Activated CD4-positive, alpha-beta T cell treated with anti-CD3 and anti-CD28 coated beads for 4 hours (primary cell): ENCODE measurements at regions not wholly inside any gene's neighbourhood (a gene's known extent, or its start where the extent isn't known, plus 50 kb on each side); places are given as distances from the start of the nearest gene placed in this dataset.
"Not testable (repeated sequence)": the region's sequence is repeated elsewhere in the genome, so short reads cannot be mapped to it uniquely, and the experiment has no call there.

Source experiments
- DNase-seq, 2 donors: peaks; one replicate each; pipeline ENCODE4 v3.0.0-alpha.2; 2020

DNA sequence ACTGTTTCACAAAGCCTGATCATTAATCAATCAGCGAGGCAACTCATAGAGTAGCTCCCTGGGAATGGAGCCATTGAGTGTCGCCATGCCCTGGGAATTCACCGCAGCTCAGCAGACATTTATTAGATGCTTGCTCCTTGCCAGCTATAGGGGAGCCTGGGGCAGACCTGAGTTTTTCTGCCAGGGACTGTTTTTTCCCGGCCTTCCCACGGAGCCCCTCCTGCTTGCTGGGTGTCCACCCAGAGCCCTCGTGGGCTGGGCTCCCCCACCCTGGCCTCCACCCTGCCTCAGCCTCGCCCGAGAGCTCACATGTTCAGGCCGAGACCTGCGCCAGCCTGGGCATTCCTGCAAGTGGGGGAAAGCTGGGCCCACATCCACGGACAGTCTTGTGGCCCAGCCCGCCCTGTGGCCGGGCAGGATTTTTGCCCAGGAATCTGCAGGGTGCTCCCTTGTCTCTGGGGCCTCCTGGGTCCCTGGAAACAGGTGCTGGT lies 64.9 kb downstream of the SMIM38 start:
- DNase-seq, result no peak

DNA sequence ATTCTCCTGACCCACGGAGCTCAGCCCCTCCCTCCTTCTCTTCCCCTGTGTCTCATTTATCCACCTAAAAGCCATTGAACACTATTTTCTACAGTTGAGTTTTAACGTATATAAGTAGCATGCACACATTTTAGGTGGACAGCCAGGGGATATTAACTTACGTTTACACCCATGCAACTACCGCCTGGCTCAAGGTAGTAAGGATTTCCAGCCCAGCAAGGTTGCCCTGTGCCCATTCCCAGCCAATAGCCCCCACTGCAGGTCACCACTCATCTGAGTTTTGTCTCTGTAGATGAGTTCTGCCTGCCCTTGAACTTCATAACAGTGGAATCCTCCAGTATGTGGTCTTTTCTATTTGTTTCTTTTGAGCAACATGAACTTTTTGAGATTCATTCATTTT lies 65.4 kb downstream of the SMIM38 start:
- DNase-seq, result no peak

DNA sequence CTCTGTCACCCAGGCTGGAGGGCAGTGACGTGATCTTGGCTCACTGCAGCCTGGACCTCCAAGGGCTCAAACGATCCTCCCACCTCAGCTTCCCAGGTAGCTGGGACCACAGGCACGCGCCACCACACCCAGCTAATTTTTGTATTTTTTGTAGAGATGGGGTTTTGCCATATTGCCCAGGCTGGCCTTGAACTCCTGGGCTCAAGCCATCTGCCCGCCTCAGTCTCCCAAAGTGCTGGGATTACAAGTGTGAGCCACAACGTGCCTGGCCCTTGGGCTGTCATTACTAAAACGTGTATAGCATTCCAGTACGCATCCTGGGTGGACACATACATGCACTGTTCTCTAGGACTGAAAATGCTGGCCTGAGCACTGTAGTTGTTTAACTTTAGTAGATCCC lies 65.9 kb downstream of the SMIM38 start:
- not testable (repeated sequence) for DNase-seq

DNA sequence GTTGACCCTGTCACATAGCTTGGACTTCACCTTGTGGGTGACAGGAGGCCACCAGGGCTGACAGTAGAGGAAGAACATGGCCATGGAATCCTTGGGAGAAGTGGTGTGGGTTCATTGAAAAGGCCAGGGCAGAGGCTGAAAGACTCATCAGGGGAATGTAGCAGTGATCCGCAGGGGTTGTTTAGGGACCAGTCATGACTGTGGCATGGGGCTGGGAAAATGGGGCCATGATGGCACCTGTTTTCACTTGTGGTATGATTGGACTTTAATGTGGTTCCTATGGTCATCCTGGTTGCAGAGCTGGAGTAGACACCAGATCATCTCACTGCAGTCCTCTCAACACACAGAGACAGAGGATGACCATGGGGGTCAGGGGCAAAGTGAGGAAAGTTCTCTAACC lies 66.7 kb upstream of the MYEOV start:
- no peak for DNase-seq

DNA sequence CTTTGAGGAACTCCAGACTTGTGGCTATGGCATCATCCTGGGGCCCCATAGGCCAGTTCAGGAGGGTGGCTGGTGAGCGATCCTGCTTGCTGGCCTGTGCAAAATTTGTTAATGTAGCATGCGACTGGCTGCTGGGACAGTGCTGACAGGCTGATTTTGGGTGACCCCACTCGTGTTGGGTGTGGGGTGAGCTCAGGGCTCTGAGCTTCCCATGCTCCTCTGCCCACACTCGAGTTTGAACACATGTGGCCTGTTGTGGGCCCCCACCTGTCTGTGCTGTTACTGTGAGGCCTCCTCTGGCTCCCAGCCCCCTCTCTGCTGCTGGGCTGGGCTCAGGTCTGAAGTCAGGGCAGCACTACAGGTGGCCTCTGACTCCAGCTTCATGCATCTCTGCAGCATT lies 64.4 kb upstream of the MYEOV start:
- no peak for DNase-seq

DNA sequence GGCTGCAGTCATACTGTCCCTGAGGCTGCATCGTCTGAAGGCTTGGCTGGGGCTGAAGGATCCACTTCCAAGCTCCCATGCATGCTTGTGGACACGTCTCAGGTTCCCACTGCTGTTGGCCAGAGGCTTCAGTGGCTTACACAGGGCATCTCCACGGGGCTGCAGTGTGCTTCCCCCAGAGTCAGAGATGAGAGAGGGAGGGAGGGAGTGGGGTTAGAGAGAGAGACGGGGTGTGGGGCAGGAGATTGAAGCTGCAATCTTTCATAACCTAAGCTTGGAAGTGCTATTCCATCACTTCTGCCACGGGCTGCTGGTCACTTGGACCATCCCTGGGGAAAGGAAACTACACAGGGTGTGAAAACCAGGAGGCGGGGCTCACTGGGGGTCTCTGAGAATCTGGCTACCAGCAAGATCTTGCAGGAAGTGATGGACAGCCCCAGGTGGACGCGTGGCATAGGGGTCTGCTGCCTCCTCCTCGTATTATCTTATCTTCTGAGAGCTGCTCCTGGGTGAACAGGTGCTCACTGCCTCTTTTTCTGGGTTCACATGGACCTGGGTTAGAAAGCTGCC lies 63.0 kb upstream of the MYEOV start:
- no peak for DNase-seq

DNA sequence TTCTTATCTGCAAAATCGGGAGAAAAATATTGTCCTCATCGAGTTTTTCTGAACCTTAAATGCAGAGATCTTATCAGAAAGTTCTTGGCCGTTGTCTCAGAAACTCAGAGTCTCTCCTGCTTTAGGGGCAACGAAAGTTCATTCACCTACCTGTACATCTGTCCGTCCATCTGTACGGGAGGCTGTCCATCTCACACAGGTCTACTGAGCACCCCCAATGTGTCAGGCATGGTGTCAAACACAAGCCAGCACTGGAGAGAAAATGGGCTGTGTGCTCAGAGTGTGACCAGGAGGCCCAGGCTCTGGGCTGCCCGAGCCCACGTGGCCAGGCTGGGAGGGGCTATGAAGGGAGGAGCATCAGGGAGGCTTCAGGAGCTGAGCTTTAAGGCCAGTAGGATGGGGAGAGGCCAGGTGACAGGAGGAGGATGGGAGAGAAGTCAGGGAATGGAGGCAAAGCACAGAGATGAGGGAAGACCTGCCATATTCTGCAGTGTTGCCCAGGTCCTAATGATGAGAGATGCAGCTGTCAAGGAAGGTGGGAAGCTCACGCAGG lies 62.4 kb upstream of the MYEOV start:
- DNase-seq, result no peak

DNA sequence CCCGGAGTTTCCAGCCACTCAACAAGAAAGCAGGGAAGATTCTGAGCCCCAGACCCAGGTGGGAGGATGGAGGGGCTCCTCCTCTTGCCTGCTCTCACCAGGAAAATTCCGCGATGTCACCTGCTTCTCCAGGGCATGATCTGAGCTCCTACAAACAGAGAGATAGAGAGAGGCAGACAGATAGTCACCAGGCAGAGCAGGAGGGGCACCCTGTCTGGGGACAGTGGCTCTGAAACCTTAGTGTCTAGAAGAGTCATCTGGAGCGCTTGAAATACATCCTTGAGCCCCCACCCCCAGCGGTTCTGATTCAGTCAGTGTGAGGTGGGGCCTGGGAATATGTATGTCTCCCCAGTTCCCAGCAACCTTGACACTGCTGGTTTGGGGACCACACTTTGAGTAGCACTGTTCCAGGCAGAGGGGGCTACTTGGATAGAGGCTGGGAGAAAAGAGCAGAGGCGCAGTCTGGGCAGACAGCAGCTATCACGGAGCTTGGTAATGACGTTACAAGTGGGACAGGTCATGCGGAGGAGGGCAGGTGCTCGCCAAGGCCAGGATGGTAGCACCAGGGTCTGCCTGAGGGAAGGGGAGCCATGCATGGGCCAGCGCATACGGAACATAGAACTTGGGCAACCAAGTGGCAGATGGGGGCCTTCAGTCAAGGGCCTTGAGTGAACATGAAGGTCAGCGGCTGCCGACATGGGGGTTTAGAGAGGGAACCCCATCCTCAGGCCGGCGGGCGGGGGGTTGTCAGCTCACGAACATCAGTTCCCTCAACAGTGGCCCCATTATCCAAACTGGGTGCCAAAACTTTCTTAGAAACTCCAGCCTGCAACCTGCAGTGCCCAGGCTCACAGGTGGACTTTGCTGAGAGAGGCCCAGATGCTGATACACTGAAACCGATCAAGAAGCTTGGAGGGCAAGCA lies 60.9 kb upstream of the MYEOV start:
- DNase-seq, result no peak

DNA sequence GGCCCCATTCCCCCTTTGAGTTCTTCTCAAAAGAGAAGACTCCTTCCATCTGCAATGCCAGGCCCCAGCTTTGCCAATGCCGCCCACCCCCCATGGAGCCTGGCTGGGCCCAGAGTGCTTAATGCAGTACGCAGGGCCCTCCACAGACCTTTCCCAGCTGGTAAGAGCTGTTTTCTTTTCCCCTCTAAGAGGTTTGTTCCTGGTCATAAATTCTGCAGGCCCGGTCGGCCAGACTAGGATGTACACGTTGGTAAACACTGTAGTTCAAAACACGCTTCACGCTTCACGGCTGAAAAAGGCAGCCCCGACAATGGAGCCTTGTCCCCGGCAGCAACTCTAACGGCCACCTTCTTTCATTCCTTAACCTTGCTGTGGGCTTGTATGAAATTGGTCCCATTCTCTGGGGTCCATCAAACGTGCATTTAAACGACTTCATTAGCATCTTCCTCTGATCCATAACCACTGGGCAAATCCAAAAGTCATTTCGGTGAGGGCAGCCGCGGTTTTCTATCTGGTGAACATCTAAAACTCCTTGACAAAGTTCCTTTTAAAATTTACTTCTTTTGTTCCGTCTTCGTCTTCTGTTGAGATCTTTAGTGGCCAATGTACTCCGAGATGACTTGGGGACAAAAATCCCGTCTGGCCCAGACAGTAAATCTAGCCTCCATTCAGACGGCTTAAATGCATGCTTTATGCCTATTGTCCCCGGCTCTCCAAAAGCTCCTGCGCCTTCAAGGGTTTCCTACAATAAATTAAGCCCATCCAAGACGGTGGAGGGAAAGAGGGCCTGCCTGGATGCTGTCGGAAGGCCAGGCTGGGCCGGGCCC lies 60.0 kb upstream of the MYEOV start:
- no peak for DNase-seq

DNA sequence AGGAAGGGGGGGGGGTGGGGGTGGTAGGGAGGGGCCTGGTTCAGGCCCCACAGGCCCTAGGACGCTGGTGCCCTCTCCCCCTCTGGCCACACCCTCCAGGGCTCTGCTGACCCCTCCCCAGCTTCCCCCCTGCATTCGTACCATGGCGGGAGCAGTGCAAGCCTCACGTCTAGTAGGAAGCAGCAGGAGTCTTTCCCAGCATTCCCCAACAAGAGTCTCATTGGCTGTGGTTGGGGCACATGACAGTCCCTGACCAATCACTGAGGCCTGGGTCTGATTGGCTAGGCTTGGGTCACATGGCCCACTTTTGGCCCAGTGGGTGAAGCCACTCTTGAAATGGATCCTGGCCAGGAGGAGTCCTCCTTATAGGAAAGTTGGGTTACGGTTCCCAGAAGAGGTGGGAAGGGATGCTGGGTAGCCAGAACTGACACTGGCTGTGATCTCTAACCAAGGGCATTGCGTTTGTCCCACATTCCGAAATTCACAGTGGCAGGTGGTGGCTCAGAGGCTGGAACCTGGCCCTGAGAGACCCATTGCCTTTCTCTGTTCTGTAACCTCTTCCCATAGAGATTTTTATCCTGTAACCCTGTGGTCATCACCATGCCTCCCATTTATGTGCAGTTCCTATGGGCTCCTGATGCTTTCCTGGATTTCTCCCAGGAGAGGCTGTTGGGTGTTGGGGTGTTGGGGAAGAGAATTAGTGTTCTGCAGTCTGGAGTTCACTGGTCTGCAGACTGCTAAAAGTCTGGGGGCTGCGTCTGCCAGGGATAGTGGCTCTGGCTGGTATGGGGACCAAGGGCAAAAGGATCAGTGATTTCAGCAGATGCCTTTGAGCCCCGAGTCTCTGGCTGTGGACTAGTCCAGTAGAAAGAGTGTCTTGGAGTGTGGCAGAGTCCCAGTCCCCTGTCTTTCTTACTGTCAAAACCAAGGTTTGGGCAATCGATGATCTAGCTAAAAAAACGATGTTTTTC lies 58.9 kb upstream of the MYEOV start:
- DNase-seq, result no peak

DNA sequence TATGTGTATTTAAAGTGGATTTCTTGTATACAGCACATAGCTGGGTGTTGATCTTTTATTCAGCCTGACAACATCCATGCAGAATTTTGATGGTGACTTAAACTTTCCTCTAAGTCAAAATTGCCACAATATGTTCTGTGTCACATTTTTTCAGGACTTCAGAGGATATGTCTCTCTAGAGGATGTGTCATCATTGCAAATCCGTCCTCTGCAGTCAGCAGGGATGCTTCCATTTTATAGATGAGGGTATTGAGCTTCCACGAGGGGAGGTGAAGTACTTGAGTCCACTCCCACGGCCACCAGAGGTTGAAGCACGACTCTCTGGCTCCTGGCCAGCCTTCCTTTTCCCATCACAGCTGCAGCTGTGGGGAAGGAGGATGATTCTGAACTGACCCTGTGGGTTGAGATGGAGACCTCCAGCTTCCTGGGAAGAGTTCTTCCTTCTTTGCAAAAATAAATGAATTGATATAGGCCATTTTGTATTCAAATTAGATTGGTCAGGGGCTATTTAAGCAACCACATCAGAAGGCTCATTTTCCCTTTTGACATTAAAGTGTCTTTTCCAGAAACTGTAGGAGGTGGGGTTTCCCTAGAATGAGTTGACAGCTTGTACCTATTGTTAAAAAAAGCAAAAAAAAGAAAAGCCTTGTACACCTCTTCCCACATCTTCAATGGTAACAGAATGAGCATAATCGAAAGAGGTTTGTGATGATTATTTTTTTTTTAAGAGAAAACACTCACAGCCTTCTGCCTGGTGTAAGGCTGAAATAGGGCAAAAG lies 55.2 kb upstream of the MYEOV start:
- no peak for DNase-seq

DNA sequence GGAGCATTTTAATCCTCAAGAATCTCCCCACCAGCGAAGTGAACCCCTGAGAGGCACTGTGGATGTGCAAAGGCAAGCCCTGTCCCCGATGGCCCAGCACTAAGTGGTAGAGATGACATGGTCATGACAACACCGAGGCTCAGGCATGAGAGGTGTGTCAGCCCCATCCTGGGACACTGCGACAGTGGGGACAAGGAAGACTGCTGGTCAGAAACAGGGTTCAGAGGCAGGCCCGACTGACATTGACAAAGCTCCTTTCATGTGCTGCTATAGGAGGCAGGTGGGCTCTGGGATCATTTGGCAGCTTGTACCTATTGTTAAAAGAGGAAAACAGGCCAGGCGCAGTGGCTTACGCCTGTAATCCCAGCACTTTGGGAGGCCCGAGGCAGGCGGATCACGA lies 54.3 kb upstream of the MYEOV start:
- DNase-seq, result no peak

DNA sequence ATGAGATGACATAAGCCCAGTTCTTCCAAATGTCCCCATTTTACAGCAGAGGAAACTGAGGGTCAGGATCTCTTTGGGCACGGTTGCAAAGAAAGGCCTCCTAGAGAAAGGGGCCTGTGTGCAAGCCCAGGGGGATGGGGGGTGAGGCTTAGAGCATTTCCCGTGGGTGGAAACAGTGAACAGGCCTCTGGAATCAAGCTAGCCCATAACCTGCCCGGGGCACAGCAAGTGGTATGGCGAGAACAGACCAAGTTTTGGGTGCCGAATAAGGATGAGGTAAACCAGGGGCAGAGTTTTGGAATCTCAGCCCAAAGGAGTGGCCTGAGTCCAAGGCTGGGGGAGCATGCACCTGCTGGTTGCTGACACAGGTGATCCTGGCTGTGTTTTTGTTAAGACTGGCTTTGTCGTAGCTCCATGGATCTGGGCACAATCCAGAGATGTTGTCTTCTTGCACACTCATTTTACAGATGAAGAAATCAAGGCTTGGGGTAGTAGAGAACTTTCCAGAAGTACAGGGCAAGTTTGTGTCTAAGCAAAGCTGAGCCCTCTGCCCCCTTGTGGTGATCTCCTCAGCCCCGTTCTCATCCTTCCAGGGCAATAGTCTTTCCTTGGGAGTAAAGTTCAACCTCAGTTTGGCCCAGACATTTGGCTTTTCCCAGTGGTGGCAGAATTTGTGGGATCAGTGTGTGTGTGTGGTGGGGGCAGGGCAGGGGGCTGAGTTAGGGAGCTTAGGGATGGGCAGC lies 53.5 kb upstream of the MYEOV start:
- no peak for DNase-seq

DNA sequence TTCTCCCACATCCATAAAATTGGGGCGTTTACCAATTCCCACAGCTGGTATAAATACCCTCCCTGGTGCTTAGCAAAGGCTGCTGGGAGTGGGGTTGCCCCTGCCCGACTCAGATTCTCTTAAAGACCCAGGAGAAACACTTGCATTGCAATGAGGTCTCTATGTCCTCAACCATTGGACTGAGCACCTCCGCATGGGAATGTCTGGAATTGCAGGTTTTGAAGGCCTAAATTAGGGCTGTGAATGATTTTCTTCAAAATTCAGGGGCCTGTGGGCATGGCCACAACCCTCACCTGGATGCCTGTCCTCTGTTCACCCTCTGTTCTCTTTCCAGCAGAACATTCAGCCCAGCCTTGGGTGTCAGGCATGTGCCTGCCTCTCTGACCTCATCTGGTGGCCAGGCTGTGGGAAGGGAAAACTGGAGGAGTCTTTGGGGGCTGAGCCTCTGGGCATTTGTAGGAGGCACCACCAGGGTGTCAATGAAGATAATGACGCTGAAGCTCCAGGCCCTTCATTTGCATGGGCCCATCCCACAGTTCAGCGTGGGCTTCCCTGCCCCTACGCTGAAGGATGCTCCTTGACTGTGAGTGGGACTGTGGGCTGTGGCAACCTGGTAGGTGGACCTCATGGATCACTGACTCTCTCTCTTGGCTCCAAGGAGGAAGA lies 52.7 kb upstream of the MYEOV start:
- DNase-seq, result no peak

DNA sequence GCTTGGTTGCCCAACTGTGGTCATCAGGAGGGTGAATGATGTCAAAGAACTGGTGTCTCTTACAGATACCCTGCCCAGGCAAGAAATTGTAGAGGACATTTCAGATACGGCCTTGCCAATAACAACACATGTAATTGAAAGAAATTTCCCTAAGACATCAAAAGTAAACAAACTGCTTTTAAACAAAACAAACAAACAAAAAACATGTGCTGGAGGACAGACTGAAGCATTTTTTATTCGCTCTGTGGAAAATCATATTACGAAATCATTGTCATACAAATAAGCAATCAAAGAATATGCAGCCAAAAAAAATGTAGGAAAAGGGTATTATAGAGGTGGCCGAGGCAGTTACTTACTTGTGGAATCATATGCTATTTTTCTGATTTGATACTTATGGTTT lies 52.1 kb upstream of the MYEOV start:
- DNase-seq, result no peak

DNA sequence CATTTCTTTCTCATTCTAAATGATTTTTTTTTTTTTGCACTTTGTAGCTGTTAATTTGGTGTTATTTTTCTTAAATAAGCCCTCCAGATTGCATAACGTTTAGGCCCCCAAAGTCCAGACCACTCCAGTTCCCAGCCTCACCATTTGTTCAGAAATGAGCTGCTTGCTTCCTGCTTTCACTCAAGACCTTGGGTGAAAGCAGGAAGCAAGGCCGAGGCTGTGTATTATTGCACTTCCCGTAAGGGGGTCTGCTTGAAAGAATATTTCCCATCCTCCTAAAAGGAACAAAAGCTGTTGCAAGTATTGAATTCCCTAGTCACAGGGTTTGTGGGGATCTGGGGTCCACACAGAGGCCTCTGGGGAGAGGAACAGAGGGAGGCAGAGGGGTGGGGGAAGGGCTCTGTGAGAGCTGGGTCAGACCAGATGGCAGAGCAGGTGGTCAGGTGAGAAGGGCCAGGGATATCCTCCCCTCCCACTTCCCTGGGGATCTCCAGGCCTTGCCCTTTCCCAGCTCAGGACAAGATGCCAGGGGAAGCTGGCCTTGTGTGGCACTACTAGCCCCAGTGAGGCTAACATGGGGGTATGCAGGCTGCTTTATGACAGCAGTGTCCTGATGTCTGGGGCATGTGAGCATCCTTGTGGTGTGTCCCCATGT lies 51.6 kb upstream of the MYEOV start:
- no peak for DNase-seq

DNA sequence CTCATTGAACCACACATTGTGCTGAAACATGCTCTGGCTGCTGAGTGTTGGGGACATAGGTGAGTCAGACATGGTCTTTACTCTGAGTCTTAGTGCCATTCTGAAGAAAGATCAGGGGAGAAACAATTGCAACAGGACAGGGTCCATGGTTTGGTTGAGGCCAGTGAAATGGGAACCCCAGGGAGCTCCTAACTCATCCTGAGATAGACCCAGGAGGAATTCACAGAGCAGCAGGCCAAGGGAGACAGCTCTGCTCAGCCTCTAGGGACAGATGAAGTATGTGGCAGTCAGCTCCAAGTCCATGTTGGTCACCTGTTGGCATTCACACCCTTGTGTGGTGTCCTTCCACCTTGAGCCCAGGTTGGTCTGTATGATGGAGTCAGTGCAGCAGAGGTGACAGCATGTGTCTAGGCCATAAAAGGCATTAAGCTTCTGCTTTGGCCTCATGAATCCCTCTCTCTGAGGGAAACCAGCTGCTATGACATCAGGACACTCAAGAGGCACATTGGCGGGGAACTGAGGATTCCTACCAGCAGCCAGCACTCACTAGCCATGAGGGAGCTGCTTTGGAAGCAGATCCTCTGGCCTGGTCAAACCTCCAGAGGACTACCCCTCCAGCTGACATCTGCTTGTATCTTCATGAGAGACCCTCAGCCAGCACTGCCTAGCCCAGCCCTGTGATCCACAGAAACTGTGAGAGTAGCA lies 50.3 kb upstream of the MYEOV start:
- no peak for DNase-seq
